ENCODE measurements at regions not wholly inside any gene's neighbourhood (a gene's known extent, or its start where the extent isn't known, plus 50 kb on each side); places are given as distances from the start of the nearest gene placed in this dataset.

GRCh38 chr10:4429571-4429970 is 396.4 kb upstream of the AKR1E2 start:
- CTCF ChIA-PET = no interaction called here
- H3K4me1 Mint-ChIP-seq = peaks cover 3% of the 10 kb centered on the region; the same call in 1 of the 2 replicates
- DNase-seq (ENCODE audit: low spot score) (no peak), ATAC-seq (no peak)
- no peak overlapping the region for H3K27ac Mint-ChIP-seq
- no peaks in the 10 kb centered on the region for H3K9me3 Mint-ChIP-seq
- no peaks in the 10 kb centered on the region for H3K27me3 Mint-ChIP-seq (ENCODE audit: low read depth)
- TF ChIP-seq ZSCAN18 (CRISPR knock-in tag; IDR thresholded peaks at IDR 0.05) (no peak), TEAD4 (CRISPR knock-in tag; IDR thresholded peaks at IDR 0.05) (no peak), ZNF138 (CRISPR knock-in tag; conservative IDR thresholded peaks at IDR 0.05) (no peak), CDX4 (CRISPR knock-in tag; IDR thresholded peaks at IDR 0.05; ENCODE audit: borderline replicate concordance) (no peak), NFE2L1 (CRISPR knock-in tag; IDR thresholded peaks at IDR 0.05) (no peak), ZMAT4 (CRISPR knock-in tag; IDR thresholded peaks at IDR 0.05) (no peak), NFATC4 (CRISPR knock-in tag; IDR thresholded peaks at IDR 0.05) (no peak), NR3C1 (CRISPR knock-in tag; conservative IDR thresholded peaks at IDR 0.05; ENCODE audit: low read depth) (no peak), ZNF396 (CRISPR knock-in tag; IDR thresholded peaks at IDR 0.05; ENCODE audit: borderline replicate concordance) (no peak), SMAD3 (CRISPR knock-in tag; IDR thresholded peaks at IDR 0.05; ENCODE audit: borderline replicate concordance) (no peak), RELA (CRISPR knock-in tag; IDR thresholded peaks at IDR 0.05; ENCODE audit: borderline replicate concordance) (no peak), OVOL2 (CRISPR knock-in tag; IDR thresholded peaks at IDR 0.05; ENCODE audit: borderline replicate concordance) (no peak), IRF2 (CRISPR knock-in tag; IDR thresholded peaks at IDR 0.05; ENCODE audit: borderline replicate concordance, low read depth) (no peak)
- H3K4me3 Mint-ChIP-seq = no peak overlapping the region
- POLR2A ChIA-PET = no interaction called here
- no peaks in the 10 kb centered on the region for H3K36me3 Mint-ChIP-seq

GRCh38 chr10:4427532-4427931 is 398.5 kb upstream of the AKR1E2 start:
- CTCF ChIA-PET = no interaction called here
- POLR2A ChIA-PET = no interaction called here
- no peak overlapping the region for H3K4me3 Mint-ChIP-seq
- H3K27me3 Mint-ChIP-seq (ENCODE audit: low read depth) = no peaks in the 10 kb centered on the region
- no peak for ATAC-seq
- H3K4me1 Mint-ChIP-seq = peaks cover 3% of the 10 kb centered on the region; the same call in 1 of the 2 replicates
- no peaks in the 10 kb centered on the region for H3K36me3 Mint-ChIP-seq
- H3K27ac Mint-ChIP-seq = no peak overlapping the region
- H3K9me3 Mint-ChIP-seq = no peaks in the 10 kb centered on the region
- DNase-seq (ENCODE audit: low spot score) = no peak
- TF ChIP-seq SOX15 (CRISPR knock-in tag; IDR thresholded peaks at IDR 0.05) = no peak
- no peak for TF ChIP-seq TP53 (CRISPR knock-in tag; IDR thresholded peaks at IDR 0.05)
- TF ChIP-seq NFE2L1 (CRISPR knock-in tag; IDR thresholded peaks at IDR 0.05) = no peak
- TF ChIP-seq ESRRA (CRISPR knock-in tag; IDR thresholded peaks at IDR 0.05; ENCODE audit: borderline replicate concordance) = no peak
- TF ChIP-seq NR3C1 (CRISPR knock-in tag; conservative IDR thresholded peaks at IDR 0.05; ENCODE audit: low read depth) = no peak
- no peak for TF ChIP-seq ZNF281 (CRISPR knock-in tag; IDR thresholded peaks at IDR 0.05)
- TF ChIP-seq ZBTB43 (CRISPR knock-in tag; IDR thresholded peaks at IDR 0.05) = no peak
- no peak for TF ChIP-seq ZNF219 (CRISPR knock-in tag; IDR thresholded peaks at IDR 0.05; ENCODE audit: borderline replicate concordance)
- no peak for TF ChIP-seq PRDM15 (CRISPR knock-in tag; IDR thresholded peaks at IDR 0.05)
- TF ChIP-seq TCF7 (CRISPR knock-in tag; IDR thresholded peaks at IDR 0.05; ENCODE audit: low read depth) = no peak
- TF ChIP-seq TEAD4 (CRISPR knock-in tag; IDR thresholded peaks at IDR 0.05) = no peak
- TF ChIP-seq ZNF423 (CRISPR knock-in tag; IDR thresholded peaks at IDR 0.05) = no peak
- TF ChIP-seq ZNF416 (CRISPR knock-in tag; IDR thresholded peaks at IDR 0.05) = no peak
- no peak for TF ChIP-seq HMGXB4 (CRISPR knock-in tag; IDR thresholded peaks at IDR 0.05)
